GM19328 (cell line): ENCODE measurements at regions not wholly inside any gene's neighbourhood (a gene's known extent, or its start where the extent isn't known, plus 50 kb on each side); places are given as distances from the start of the nearest gene placed in this dataset.

Experiments used
- ATAC-seq: cut with Tn5 transposase; IDR thresholded peaks from one replicate; pipeline ENCODE4 v1.9.1; 2021; ENCODE audit warnings: mild to moderate bottlenecking, moderate library complexity; ENCODE audit not compliant: unreplicated experiment

GRCh38 chr4:65983061-65983460, 312.8 kb upstream of the EPHA5 start:
- ATAC-seq: no peak

GRCh38 chr4:65976287-65976686, 306.0 kb upstream of the EPHA5 start:
- no peak for ATAC-seq

- ATAC-seq: no peak
Measured at GRCh38 chr4:65973186-65973585, 302.9 kb upstream of the EPHA5 start.

- no peak for ATAC-seq
Measured at GRCh38 chr4:65971686-65972085, 301.4 kb upstream of the EPHA5 start.

GRCh38 chr4:65968831-65969558, 298.7 kb upstream of the EPHA5 start:
- no peak for ATAC-seq

- no peak for ATAC-seq
Measured at GRCh38 chr4:65960751-65961150, 290.5 kb upstream of the EPHA5 start.

GRCh38 chr4:65954416-65954815, 284.1 kb upstream of the EPHA5 start:
- ATAC-seq: no peak

- ATAC-seq: no peak
Measured at GRCh38 chr4:65951177-65951576, 280.9 kb upstream of the EPHA5 start.

- ATAC-seq: no peak
Measured at GRCh38 chr4:65943076-65943475, 272.8 kb upstream of the EPHA5 start.

- ATAC-seq: no peak
Measured at GRCh38 chr4:65924843-65925242, 254.6 kb upstream of the EPHA5 start.

GRCh38 chr4:65923616-65924015, 253.3 kb upstream of the EPHA5 start:
- no peak for ATAC-seq

- no peak for ATAC-seq
Measured at GRCh38 chr4:65921180-65921579, 250.9 kb upstream of the EPHA5 start.

GRCh38 chr4:65918872-65919271, 248.6 kb upstream of the EPHA5 start:
- ATAC-seq: no peak

- ATAC-seq: no peak
Measured at GRCh38 chr4:65918212-65918611, 247.9 kb upstream of the EPHA5 start.

- ATAC-seq: no peak
Measured at GRCh38 chr4:65917486-65917885, 247.2 kb upstream of the EPHA5 start.

GRCh38 chr4:65911720-65912119, 241.4 kb upstream of the EPHA5 start:
- no peak for ATAC-seq

GRCh38 chr4:65893957-65894755, 223.9 kb upstream of the EPHA5 start:
- no peak for ATAC-seq

- ATAC-seq: no peak
Measured at GRCh38 chr4:65893271-65893670, 223.0 kb upstream of the EPHA5 start.

- no peak for ATAC-seq
Measured at GRCh38 chr4:65880594-65880993, 210.3 kb upstream of the EPHA5 start.

- no peak for ATAC-seq
Measured at GRCh38 chr4:65868096-65868824, 198.0 kb upstream of the EPHA5 start.

GRCh38 chr4:65865489-65865888, 195.2 kb upstream of the EPHA5 start:
- ATAC-seq: no peak

- no peak for ATAC-seq
Measured at GRCh38 chr4:65861993-65862392, 191.7 kb upstream of the EPHA5 start.
